GM21825 (cell line): ENCODE measurements at regions not wholly inside any gene's neighbourhood (a gene's known extent, or its start where the extent isn't known, plus 50 kb on each side); places are given as distances from the start of the nearest gene placed in this dataset.

Source experiments
- ATAC-seq: cut with Tn5 transposase; IDR thresholded peaks from one replicate; pipeline ENCODE4 v1.9.1; 2021; ENCODE audit warnings: mild to moderate bottlenecking, moderate library complexity; ENCODE audit not compliant: unreplicated experiment

- ATAC-seq = no peak
These were observed 68.9 kb downstream of the NCR2 start for GRCh38 chr6:41404182-41404845.

GRCh38 chr6:41405941-41406727, 70.7 kb downstream of the NCR2 start:
- ATAC-seq = no peak

GRCh38 chr6:41406728-41407489, 71.5 kb downstream of the NCR2 start:
- no peak for ATAC-seq

GRCh38 chr6:41408576-41408975, 73.2 kb downstream of the NCR2 start:
- no peak for ATAC-seq

GRCh38 chr6:41408982-41409381, 73.6 kb downstream of the NCR2 start:
- ATAC-seq = no peak

- no peak for ATAC-seq
These were observed 74.1 kb downstream of the NCR2 start for GRCh38 chr6:41409489-41409888.

- no peak for ATAC-seq
These were observed 76.6 kb downstream of the NCR2 start for GRCh38 chr6:41411961-41412360.

- no peak for ATAC-seq
These were observed 77.8 kb downstream of the NCR2 start for GRCh38 chr6:41413250-41413649.

- no peak for ATAC-seq
These were observed 81.1 kb downstream of the NCR2 start for GRCh38 chr6:41416501-41416837.

GRCh38 chr6:41418741-41419140, 83.3 kb downstream of the NCR2 start:
- ATAC-seq = no peak

GRCh38 chr6:41419385-41419784, 84.0 kb downstream of the NCR2 start:
- ATAC-seq = no peak

- no peak for ATAC-seq
These were observed 84.8 kb downstream of the NCR2 start for GRCh38 chr6:41420186-41420585.

GRCh38 chr6:41422161-41422560, 86.8 kb downstream of the NCR2 start:
- no peak for ATAC-seq

GRCh38 chr6:41423002-41423401, 87.6 kb downstream of the NCR2 start:
- ATAC-seq = no peak

GRCh38 chr6:41424370-41425058, 89.1 kb downstream of the NCR2 start:
- no peak for ATAC-seq

- ATAC-seq = no peak
These were observed 90.1 kb downstream of the NCR2 start for GRCh38 chr6:41425511-41425910.

- no peak for ATAC-seq
These were observed 91.0 kb downstream of the NCR2 start for GRCh38 chr6:41426438-41426851.

GRCh38 chr6:41426888-41427641, 91.7 kb downstream of the NCR2 start:
- ATAC-seq = no peak

- no peak for ATAC-seq
These were observed 92.4 kb downstream of the NCR2 start for GRCh38 chr6:41427642-41428335.
